HG03354 (cell line): ENCODE measurements at regions not wholly inside any gene's neighbourhood (a gene's known extent, or its start where the extent isn't known, plus 50 kb on each side); places are given as distances from the start of the nearest gene placed in this dataset.

Experiments used
- ATAC-seq: cut with Tn5 transposase; IDR thresholded peaks from one replicate; pipeline ENCODE4 v1.9.1; 2021; ENCODE audit warnings: mild to moderate bottlenecking; ENCODE audit not compliant: unreplicated experiment, poor library complexity, severe bottlenecking

DNA sequence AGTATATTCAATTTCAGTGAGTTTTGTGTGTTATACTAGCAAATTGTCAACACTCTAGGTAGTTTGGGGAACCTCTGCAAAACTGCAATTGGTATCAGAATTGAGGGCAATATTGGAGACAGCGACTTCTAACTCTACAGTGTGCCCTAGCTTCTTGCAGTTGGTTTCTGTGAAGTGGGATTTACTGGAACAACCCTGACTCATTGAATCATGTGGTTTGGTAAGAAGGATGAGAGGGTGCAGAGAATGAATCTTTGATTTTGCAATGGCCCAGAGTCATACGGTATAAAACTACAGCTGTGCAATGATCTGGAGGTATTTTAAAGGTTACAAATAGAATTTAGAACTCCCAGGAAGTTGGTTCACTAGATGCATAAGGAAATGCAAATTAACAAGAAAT lies 129.1 kb upstream of the PPP1R3A start:
- ATAC-seq = no peak

DNA sequence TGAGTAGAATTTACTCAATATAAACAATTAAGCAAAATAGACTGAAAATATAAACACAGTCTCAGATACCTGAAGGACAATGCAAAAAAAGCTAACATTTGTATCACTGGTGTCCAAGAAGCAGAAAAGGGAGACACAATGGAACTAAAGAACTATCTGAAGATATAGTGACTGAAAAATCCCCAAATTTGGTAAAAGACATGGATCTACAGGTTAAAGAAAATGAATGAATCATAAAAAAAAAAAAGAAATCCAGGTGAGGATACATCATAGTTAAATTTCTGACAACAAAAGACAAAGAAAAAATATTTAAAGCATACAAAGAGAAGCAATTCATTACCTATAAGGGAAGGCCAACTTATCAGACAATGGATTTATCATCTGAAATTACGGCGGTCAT lies 114.7 kb upstream of the PPP1R3A start:
- no peak for ATAC-seq

DNA sequence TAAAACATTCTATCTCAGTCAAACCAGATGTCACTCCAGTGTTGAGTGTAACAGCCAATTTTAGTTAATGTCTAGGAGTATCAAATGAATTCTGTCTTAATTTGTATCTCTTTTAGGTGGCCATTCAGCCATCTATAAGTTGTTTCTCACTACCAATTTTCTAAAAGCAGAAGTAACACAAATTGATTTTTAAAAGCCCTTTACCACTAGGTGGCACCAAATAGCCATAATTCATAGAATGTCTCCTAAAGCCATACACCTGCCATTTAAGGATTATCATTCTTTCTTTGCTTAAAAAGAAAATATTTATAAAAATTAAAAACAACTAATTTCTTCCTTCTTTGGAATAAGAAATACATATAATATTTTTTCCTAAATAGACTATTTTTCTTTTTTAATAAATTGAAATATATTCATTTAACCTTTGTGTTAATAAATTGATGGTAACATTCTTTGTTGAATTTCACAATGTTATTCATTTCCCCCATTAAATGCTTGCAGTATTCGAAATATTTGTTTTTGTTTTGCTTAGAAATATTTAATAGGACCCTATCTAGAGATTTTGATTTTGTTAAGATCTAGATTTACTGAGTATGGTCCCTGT lies 107.8 kb upstream of the PPP1R3A start:
- ATAC-seq = peak; percentile 88

DNA sequence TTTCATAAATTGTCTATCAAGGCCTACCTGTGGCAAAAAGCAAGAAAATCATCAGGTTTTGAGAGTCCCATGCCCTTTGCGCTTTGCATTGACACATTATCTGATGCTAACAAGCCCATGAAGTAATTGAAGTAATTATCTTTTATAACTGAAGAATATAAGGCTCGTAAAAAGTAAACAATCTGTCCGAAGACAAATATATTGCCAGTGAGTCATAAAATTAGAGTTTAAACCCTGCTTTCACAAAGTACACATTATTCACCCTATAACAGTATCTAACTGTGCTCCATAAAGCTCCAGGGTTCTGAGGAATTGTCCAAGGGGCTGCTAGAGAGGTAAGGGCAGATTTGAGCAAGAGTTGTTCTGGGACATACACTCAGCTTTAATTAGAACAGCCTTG lies 102.3 kb upstream of the PPP1R3A start:
- no peak for ATAC-seq

DNA sequence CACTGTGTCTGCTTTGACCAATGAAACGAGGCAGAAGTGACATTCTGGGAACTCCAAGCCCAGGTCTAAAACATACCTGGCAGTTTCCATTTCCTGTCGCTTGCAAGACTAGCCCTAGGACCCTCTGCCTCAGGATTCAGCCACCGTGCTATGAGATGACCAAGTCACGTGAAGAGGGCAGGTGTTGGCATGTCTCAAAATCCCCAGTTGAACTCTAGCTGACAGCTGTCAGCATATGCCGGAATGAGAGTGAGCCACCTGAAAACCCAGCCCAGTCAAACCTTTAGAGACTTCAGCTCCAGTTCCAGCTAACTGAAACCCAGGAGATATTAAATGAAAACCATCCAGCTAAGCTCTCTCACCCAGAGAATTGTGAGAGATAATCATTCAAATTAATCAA lies 89.9 kb upstream of the PPP1R3A start:
- no peak for ATAC-seq

DNA sequence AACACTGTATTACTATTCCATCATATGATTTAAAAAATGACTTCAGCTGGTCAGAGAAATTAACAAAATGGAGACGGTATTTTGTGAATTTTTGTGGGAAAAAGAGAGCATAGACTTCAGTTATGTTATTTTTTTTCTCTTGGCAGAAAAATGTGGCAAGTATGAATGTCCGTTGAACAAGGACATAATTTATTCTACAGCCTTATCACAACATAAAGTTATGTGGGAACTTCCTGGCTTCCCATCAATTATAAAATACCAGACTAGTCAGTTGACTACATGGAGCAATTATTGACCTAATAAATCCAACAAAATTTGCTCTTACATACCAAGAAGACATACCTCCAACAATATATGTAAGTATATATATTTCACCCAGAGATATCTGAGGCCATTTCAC lies 88.6 kb upstream of the PPP1R3A start:
- no peak for ATAC-seq

DNA sequence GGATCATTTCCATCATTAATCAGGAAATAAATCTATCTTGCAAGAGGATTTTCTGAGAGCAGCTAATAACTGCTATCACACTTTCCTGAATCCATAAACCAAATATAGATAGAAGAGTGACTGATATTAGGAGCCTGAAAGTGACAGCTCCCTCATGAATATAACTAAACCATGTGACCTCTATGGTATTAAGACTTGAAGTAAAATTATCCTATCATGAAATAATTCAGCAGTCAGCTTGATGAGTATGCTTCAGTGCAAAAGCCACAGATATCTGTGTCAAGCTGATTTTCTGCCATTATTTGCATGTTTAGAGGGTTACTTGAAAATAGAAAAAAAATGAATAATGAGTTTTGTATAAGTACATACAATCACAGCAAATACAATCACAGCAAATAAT lies 80.1 kb upstream of the PPP1R3A start:
- ATAC-seq = no peak

DNA sequence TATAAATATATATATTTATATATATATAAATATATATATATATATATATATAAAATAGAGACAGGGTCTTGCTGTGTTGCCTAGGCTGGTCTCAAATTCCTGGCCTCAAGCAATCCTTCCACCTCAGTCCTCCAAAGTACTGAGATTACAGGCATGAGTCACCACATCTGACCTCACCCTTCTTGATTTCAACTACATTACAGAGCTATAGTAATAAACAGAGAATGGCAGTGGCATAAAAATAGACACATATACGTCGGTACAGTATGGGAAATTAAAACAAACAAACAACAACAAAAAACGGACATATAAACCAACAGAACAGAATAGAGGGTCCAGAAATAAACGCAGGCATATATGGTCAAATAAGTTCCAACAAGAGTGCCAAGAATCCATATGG lies 77.6 kb upstream of the PPP1R3A start:
- no peak for ATAC-seq

DNA sequence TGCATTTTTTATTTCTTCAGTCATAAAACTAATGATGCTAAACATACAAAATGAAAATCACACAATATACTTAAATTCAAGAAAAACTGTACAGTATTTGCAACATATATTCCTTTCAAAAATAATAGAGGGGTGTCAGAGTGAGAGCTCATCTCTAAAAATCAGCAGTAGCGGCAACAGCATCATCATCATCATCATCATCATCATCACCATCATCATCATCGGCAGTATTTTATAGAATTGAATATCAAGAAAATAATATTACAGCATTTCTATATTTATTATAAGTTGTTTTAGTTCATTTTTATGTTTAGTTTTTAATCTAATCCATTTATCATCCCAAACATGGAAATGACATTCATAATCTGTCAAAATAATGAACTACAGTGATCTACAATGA lies 67.4 kb upstream of the PPP1R3A start:
- ATAC-seq = no peak

DNA sequence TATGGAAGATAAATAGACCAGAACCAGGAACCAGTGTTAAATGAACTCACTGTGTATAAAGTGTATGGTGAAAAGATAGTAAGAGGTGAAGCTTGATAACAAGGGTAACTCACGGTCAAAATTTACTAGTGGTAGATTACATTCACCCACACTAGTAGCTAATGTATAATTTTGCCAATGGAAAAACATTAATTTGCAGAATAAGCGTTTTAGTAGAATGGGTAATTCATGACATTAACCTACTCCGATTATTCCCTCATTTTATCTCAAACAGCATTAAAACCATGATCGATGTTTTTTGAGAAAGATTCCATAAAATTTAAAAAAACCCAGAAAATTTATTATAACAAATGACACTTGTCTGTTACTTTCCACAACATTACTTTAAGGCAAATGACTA lies 57.7 kb upstream of the PPP1R3A start:
- no peak for ATAC-seq

DNA sequence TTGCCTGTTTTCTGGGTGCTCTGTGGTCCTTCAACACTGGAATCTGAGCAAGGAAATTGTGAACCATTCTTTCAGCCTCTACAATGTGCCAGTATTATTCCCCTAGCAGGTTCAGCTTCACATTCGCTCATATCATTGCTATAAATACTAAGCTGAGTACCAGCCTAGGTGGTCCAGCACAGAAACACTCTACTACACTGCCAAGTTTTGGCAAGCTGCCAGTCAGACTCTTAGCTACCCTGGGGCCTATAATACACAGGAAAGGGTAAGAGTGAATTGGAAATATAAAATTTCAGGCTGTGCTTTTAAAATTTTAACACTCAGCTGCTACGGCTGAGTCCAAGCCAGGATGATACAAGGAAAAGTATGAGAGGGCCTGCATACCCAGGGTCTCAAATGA lies 49.9 kb upstream of the PPP1R3A start:
- ATAC-seq = no peak
